Suprapubic skin (tissue), 4 donors: ENCODE measurements at regions not wholly inside any gene's neighbourhood (a gene's known extent, or its start where the extent isn't known, plus 50 kb on each side); places are given as distances from the start of the nearest gene placed in this dataset.

Experiments used
- POLR2A ChIP-seq, 2 donors: fragments of 450-650 bp; IDR thresholded peaks; one replicate each; pipeline ENCODE4 v1.6.1; 2017; ENCODE audit warnings: antibody characterized with exemption in 2 of 2, mild to moderate bottlenecking in 2 of 2, moderate library complexity in 2 of 2
- POLR2AphosphoS5 ChIP-seq, 3 donors: sonication (generic); formaldehyde crosslinking; IDR thresholded peaks; one replicate each; pipeline ENCODE4 v1.6.1; 2017; ENCODE audit warnings: antibody characterized with exemption in 3 of 3
- TF ChIP-seq, protein P1 (sequence below), 2 donors: fragments of 200-600 bp in 1 of 2; fragments of 450-650 bp in 1 of 2; sonication (generic) in 1 of 2; IDR thresholded peaks; one replicate each; pipeline ENCODE4 v1.5.1; 2016 to 2019; ENCODE audit warnings: antibody characterized with exemption in 2 of 2, mild to moderate bottlenecking in 1 of 2, moderate library complexity in 1 of 2

DNA sequence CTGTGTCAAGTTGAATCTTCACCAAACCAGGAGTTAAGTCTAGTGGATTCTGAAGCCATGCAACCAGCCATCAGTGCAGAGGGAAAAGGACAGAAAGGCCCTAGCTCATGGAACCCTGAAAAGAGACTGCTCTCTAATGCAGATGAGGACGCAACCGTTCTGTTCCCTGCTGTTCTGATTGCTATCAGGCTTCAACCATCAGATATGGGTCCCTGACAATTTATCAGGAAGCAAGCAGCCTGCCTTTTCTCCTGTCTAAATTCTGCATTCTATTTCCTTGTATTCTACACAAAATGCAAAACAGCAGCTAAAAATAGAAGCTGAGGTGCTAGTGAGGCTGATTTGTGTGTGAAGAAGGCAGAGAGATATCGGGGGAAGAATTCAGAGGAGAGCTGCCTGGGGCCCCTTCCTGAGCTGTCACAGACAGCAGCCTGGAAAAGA is 68.4 kb upstream of the RTN4 start:
- TF ChIP-seq, protein P1, sequence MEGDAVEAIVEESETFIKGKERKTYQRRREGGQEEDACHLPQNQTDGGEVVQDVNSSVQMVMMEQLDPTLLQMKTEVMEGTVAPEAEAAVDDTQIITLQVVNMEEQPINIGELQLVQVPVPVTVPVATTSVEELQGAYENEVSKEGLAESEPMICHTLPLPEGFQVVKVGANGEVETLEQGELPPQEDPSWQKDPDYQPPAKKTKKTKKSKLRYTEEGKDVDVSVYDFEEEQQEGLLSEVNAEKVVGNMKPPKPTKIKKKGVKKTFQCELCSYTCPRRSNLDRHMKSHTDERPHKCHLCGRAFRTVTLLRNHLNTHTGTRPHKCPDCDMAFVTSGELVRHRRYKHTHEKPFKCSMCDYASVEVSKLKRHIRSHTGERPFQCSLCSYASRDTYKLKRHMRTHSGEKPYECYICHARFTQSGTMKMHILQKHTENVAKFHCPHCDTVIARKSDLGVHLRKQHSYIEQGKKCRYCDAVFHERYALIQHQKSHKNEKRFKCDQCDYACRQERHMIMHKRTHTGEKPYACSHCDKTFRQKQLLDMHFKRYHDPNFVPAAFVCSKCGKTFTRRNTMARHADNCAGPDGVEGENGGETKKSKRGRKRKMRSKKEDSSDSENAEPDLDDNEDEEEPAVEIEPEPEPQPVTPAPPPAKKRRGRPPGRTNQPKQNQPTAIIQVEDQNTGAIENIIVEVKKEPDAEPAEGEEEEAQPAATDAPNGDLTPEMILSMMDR (IDR thresholded peaks at IDR 0.05) = no peak
- TF ChIP-seq POLR2AphosphoS5 (IDR thresholded peaks at IDR 0.05) (no peak), POLR2A (IDR thresholded peaks at IDR 0.05) (no peak)
